ENCODE measurements at regions not wholly inside any gene's neighbourhood (a gene's known extent, or its start where the extent isn't known, plus 50 kb on each side); places are given as distances from the start of the nearest gene placed in this dataset.

GRCh38 chr1:219419065-219419464 is 193.8 kb downstream of the ZC3H11B start:
- Mint-ChIP-seq H3K4me1 (peaks cover 17% of the 10 kb centered on the region), H3K27me3 (ENCODE audit: low read depth) (no peaks in the 10 kb centered on the region), H3K4me3 (no peak overlapping the region), H3K36me3 (ENCODE audit: low read depth) (no peaks in the 10 kb centered on the region), H3K9me3 (no peaks in the 10 kb centered on the region), H3K27ac (peak overlapping the region in 2 of 3 experiments; percentile 60 to 61)
- no peak for TF ChIP-seq CTCF (IDR thresholded peaks at IDR 0.05; ENCODE audit: unreplicated experiment in 3 of 3)

- no peak for TF ChIP-seq CTCF (IDR thresholded peaks at IDR 0.05; ENCODE audit: unreplicated experiment in 3 of 3)
- H3K9me3 Mint-ChIP-seq: no peaks in the 10 kb centered on the region
- no peak overlapping the region for H3K4me3 Mint-ChIP-seq
- H3K36me3 Mint-ChIP-seq (ENCODE audit: low read depth): no peaks in the 10 kb centered on the region
- H3K27ac Mint-ChIP-seq: no peak overlapping the region
- H3K27me3 Mint-ChIP-seq (ENCODE audit: low read depth): no peaks in the 10 kb centered on the region
- H3K4me1 Mint-ChIP-seq: peaks cover 32% of the 10 kb centered on the region
Observed at GRCh38 chr1:219417610-219418009, 195.3 kb downstream of the ZC3H11B start.

- Mint-ChIP-seq H3K4me3 (no peak overlapping the region), H3K36me3 (ENCODE audit: low read depth) (no peaks in the 10 kb centered on the region), H3K4me1 (peaks cover 35% of the 10 kb centered on the region), H3K27me3 (ENCODE audit: low read depth) (no peaks in the 10 kb centered on the region), H3K27ac (no peak overlapping the region), H3K9me3 (no peaks in the 10 kb centered on the region)
- TF ChIP-seq CTCF (IDR thresholded peaks at IDR 0.05; ENCODE audit: unreplicated experiment in 3 of 3): peak; percentile 40 to 63 (median 56)
Observed at GRCh38 chr1:219416598-219417238, 196.2 kb downstream of the ZC3H11B start.

GRCh38 chr1:219415915-219416314 is 197.0 kb downstream of the ZC3H11B start:
- Mint-ChIP-seq H3K4me3 (no peak overlapping the region), H3K36me3 (ENCODE audit: low read depth) (no peaks in the 10 kb centered on the region), H3K9me3 (no peaks in the 10 kb centered on the region), H3K27ac (no peak overlapping the region), H3K4me1 (peaks cover 35% of the 10 kb centered on the region), H3K27me3 (ENCODE audit: low read depth) (no peaks in the 10 kb centered on the region)
- TF ChIP-seq CTCF (IDR thresholded peaks at IDR 0.05; ENCODE audit: unreplicated experiment in 3 of 3): no peak

- Mint-ChIP-seq H3K27ac (no peak overlapping the region), H3K4me1 (peaks cover 35% of the 10 kb centered on the region), H3K9me3 (no peaks in the 10 kb centered on the region), H3K36me3 (ENCODE audit: low read depth) (no peaks in the 10 kb centered on the region), H3K4me3 (no peak overlapping the region), H3K27me3 (ENCODE audit: low read depth) (no peaks in the 10 kb centered on the region)
- TF ChIP-seq CTCF (IDR thresholded peaks at IDR 0.05; ENCODE audit: unreplicated experiment in 3 of 3): no peak
Observed at GRCh38 chr1:219415433-219415832, 197.5 kb downstream of the ZC3H11B start.

GRCh38 chr1:219414250-219414649 is 198.7 kb downstream of the ZC3H11B start:
- Mint-ChIP-seq H3K4me3 (no peak overlapping the region), H3K9me3 (no peaks in the 10 kb centered on the region), H3K36me3 (ENCODE audit: low read depth) (no peaks in the 10 kb centered on the region), H3K27me3 (ENCODE audit: low read depth) (no peaks in the 10 kb centered on the region), H3K4me1 (peaks cover 29% of the 10 kb centered on the region), H3K27ac (peak overlapping the region in 1 of 3 experiments; percentile 96)
- TF ChIP-seq CTCF (IDR thresholded peaks at IDR 0.05; ENCODE audit: unreplicated experiment in 3 of 3): no peak

Data from nephron (organoid).